ENCODE measurements at regions not wholly inside any gene's neighbourhood (a gene's known extent, or its start where the extent isn't known, plus 50 kb on each side); places are given as distances from the start of the nearest gene placed in this dataset.

GRCh38 chr9:78122631-78123030, 91.0 kb upstream of the GNAQ start:
- no peak for TF ChIP-seq CTCF (IDR thresholded peaks at IDR 0.05; ENCODE audit: unreplicated experiment)
- no peaks in the 10 kb centered on the region for H3K9me3 Mint-ChIP-seq (ENCODE audit: unreplicated experiment)

GRCh38 chr9:78121488-78121887, 89.9 kb upstream of the GNAQ start:
- Mint-ChIP-seq H3K9me3 (ENCODE audit: unreplicated experiment) (no peaks in the 10 kb centered on the region), H3K4me1 (ENCODE audit: unreplicated experiment) (peaks cover 13% of the 10 kb centered on the region), H3K4me3 (ENCODE audit: unreplicated experiment) (no peak overlapping the region), H3K27me3 (ENCODE audit: unreplicated experiment) (no peaks in the 10 kb centered on the region), H3K27ac (ENCODE audit: unreplicated experiment) (peak overlapping the region; percentile 70), H3K36me3 (ENCODE audit: low read depth, unreplicated experiment) (no peaks in the 10 kb centered on the region)
- peak; percentile 77 for TF ChIP-seq CTCF (IDR thresholded peaks at IDR 0.05; ENCODE audit: unreplicated experiment)
- DNase-seq (ENCODE audit: low spot score) = peak; percentile 74

More at GRCh38 chr9:78122631-78123030, 91.0 kb upstream of the GNAQ start:
- Mint-ChIP-seq H3K27ac (ENCODE audit: unreplicated experiment) (no peak overlapping the region), H3K4me1 (ENCODE audit: unreplicated experiment) (peaks cover 13% of the 10 kb centered on the region), H3K4me3 (ENCODE audit: unreplicated experiment) (no peak overlapping the region), H3K27me3 (ENCODE audit: unreplicated experiment) (no peaks in the 10 kb centered on the region), H3K36me3 (ENCODE audit: low read depth, unreplicated experiment) (no peaks in the 10 kb centered on the region)
- no peak for DNase-seq (ENCODE audit: low spot score)

DNA sequence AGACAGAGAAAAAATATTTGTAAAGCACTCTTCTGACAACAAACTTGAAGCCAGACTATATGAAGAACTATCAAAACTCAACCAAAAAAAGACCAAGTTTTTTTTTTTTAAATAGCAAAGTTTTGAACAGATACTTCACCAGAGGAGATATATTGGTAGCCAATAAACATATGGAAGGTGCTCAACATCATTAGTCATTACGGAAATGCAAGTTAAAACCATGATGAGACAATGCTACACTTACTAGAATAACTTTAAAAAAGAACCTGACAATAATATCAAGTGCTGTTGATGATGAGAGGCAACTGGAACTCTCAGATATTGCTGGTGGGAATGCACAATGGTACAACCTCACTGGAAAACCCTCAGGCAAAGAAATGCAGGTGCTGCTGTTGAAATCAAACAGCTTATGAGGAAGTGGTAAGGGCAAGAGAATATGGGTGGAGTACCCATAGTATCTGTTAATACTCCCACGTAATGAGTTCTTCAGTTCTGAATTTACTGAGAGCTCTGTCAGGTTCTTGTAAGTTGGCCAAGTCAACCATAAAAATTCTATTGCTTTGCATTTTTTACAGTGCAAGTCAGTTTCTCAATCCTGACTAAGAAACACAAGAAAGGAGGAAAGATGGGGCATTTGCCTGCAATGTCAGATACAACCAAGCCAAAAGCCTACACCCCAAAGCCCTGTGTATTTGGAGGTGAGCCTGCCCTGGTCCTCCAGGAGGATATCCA, 87.3 kb upstream of the GNAQ start:
- DNase-seq (ENCODE audit: low spot score) = no peak
- no peaks in the 10 kb centered on the region for H3K27me3 Mint-ChIP-seq (ENCODE audit: unreplicated experiment)
- no peak for TF ChIP-seq CTCF (IDR thresholded peaks at IDR 0.05; ENCODE audit: unreplicated experiment)
- H3K36me3 Mint-ChIP-seq (ENCODE audit: low read depth, unreplicated experiment) = no peaks in the 10 kb centered on the region
- no peaks in the 10 kb centered on the region for H3K9me3 Mint-ChIP-seq (ENCODE audit: unreplicated experiment)
- no peak overlapping the region for H3K27ac Mint-ChIP-seq (ENCODE audit: unreplicated experiment)
- H3K4me1 Mint-ChIP-seq (ENCODE audit: unreplicated experiment) = peaks cover 13% of the 10 kb centered on the region
- H3K4me3 Mint-ChIP-seq (ENCODE audit: unreplicated experiment) = no peak overlapping the region

- H3K36me3 Mint-ChIP-seq (ENCODE audit: low read depth, unreplicated experiment) = no peaks in the 10 kb centered on the region
- H3K27ac Mint-ChIP-seq (ENCODE audit: unreplicated experiment) = no peak overlapping the region
- no peaks in the 10 kb centered on the region for H3K27me3 Mint-ChIP-seq (ENCODE audit: unreplicated experiment)
- peak; percentile 10 for DNase-seq (ENCODE audit: low spot score)
- H3K4me1 Mint-ChIP-seq (ENCODE audit: unreplicated experiment) = no peaks in the 10 kb centered on the region
- no peaks in the 10 kb centered on the region for H3K9me3 Mint-ChIP-seq (ENCODE audit: unreplicated experiment)
- peak; percentile 73 for TF ChIP-seq CTCF (IDR thresholded peaks at IDR 0.05; ENCODE audit: unreplicated experiment)
- no peak overlapping the region for H3K4me3 Mint-ChIP-seq (ENCODE audit: unreplicated experiment)
Measured at GRCh38 chr9:78115073-78115472, 83.5 kb upstream of the GNAQ start.

DNA sequence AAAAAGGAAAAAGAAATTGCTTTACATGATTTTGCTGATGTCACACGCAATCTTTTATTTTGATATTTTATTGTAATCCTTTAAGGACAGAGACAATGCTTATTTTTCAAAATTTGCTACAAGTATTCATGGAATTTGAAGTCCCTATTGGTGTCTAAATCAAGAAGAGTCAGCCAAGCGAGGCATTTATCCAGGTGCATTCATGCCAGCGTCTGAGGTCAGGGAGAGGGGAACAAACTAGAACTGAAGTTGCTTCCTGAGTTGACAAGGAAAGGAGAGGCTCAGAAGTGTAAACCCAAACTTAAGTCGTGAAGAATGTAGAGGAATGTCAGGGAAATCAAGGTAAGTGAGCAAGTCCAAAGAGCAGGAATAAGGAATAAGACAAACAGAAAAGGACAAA, 83.0 kb upstream of the GNAQ start:
- H3K27me3 Mint-ChIP-seq (ENCODE audit: unreplicated experiment) = no peaks in the 10 kb centered on the region
- H3K36me3 Mint-ChIP-seq (ENCODE audit: low read depth, unreplicated experiment) = no peaks in the 10 kb centered on the region
- DNase-seq (ENCODE audit: low spot score) = no peak
- no peak overlapping the region for H3K27ac Mint-ChIP-seq (ENCODE audit: unreplicated experiment)
- no peaks in the 10 kb centered on the region for H3K4me1 Mint-ChIP-seq (ENCODE audit: unreplicated experiment)
- H3K9me3 Mint-ChIP-seq (ENCODE audit: unreplicated experiment) = no peaks in the 10 kb centered on the region
- TF ChIP-seq CTCF (IDR thresholded peaks at IDR 0.05; ENCODE audit: unreplicated experiment) = no peak
- H3K4me3 Mint-ChIP-seq (ENCODE audit: unreplicated experiment) = no peak overlapping the region

Data from endothelial cell (in vitro differentiated cells).